ENCODE measurements at regions not wholly inside any gene's neighbourhood (a gene's known extent, or its start where the extent isn't known, plus 50 kb on each side); places are given as distances from the start of the nearest gene placed in this dataset.
"Not testable (repeated sequence)": the region's sequence is repeated elsewhere in the genome, so short reads cannot be mapped to it uniquely, and the experiment has no call there.

- no peak for DNase-seq (ENCODE audit: low spot score)
Observed at GRCh38 chr4:175033162-175033561, 115.0 kb downstream of the ADAM29 start.

DNA sequence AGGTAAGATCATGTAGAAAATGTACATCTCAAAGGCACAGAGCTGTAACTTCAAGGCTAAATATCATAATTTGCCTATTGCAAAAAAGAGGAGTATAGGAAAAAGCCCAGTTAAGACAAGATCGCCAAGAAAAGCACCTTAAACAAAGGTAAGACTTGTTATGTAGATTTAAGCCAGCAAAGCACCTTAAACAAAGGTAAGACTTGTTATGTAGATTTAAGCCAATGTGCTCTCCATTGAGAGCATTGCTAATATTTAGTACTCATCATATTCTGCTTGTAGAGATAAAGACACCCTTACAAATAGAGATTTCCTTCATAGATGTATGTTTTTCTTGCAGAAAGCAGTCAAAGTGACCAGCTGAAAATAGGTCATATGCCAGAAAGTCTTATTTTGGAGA is 115.8 kb downstream of the ADAM29 start:
- DNase-seq (ENCODE audit: low spot score): no peak

GRCh38 chr4:175034986-175035705 is 117.0 kb downstream of the ADAM29 start:
- no peak for DNase-seq (ENCODE audit: low spot score)

DNA sequence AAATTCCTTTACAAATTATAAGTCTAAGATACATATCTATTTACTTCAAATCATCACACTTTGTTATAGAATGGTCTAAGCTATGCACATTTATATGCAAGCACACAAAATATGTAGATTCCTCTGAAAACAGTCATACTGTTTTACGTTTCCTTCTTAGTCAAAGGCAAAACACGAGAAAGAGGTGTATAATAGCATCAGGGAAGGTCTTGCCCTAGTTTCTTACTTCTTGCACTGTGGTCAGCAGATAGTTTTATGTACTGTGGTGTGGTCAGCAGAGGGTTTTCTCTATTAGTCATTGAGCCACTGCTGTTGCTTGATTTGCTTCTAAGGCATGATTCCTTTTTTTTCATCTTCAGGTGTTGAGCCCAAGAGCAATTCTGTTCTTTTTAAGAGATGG is 117.7 kb downstream of the ADAM29 start:
- DNase-seq (ENCODE audit: low spot score): peak; percentile 2

DNA sequence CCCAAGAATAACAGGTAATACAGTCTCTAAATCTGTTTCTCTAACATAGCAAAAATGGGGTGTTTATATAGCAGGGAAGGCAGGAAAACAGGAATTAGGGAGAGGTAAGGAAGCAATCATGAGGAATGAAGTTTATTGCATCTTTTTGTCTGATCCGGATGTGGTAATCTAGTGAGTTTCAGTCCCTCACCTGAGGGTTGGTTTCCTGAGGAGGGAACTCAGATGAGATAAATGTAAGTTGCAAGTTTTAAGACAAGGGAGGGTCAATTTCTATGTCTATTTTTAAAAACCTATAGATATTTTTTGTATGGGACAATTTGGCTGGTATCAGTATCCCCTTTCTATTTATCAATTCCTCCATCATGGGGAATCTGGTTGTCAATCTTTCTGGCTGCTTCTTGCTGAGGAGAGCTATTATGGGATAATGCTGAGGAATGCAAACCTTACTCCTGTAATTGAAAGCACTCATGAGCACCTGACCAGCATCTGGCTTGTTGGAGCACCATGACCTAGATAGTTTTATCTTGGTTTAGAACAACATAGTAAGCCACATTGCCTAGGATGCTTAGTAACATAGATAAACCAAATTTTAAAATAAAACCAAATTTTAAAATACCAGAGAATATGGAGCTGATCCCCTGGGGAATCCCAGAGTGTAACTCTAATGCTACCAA is 130.1 kb downstream of the ADAM29 start:
- DNase-seq (ENCODE audit: low spot score): no peak

- DNase-seq (ENCODE audit: low spot score): no peak
Observed at GRCh38 chr4:175048906-175049305, 130.7 kb downstream of the ADAM29 start.

DNA sequence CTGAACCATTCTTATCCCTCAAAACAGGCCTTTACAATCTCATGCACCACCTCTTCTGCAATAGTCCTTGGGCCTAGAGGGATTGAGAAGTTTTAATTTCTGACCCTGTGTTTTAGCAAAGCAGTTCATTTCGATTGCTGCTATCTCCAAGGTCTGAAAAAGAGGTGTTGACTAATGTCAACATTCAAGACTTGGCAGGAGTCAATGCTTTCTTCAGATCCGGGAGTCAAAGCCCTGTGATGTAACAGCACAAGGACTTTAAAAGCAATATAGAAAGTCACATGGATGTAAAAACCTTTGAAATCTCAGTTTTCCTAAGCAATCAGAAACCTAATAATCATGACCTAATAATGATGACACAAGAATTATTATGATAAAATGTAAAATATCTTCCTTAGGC is 133.8 kb downstream of the ADAM29 start:
- no peak for DNase-seq (ENCODE audit: low spot score)

GRCh38 chr4:175054980-175055379 is 136.8 kb downstream of the ADAM29 start:
- DNase-seq (ENCODE audit: low spot score): no peak

DNA sequence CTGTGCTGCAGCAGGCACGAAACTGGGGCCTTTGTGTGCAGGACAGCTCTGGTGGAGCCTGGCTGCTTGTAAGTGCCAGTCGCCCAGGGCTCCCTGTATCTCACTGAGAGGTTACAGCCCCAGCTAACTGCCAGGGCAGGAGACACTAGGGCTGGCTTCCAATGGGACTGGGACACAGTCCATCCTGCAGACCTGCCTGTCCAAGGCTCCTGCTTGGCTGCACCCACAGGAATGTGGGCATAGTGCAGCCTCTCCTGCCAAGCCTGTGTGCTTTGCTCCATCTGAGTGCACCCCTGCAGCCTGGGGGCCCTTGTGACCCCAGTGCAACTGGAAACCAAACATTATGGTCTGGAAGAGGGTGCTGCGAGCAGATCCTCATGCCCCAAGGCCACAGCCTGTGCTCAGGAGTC is 144.0 kb downstream of the ADAM29 start:
- no peak for DNase-seq (ENCODE audit: low spot score)

DNA sequence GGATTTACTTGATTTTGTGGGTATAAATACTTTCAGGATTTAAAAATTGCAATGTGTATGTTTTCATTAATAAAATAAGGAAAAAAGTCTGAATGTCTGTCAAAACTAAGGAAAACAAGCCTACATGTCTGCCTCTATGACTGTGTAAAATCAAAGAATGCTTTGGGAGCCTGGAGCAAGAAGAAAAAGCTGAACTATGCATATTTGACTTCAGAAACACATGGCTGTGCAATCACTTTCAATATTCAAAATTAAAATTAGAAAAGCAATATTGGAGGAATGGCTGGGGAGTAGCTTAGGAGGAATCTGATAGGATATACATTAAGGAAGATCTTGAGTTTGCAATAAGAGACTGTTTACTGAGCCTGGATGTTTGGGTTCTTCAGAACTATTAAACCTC is 147.1 kb downstream of the ADAM29 start:
- DNase-seq (ENCODE audit: low spot score): no peak

DNA sequence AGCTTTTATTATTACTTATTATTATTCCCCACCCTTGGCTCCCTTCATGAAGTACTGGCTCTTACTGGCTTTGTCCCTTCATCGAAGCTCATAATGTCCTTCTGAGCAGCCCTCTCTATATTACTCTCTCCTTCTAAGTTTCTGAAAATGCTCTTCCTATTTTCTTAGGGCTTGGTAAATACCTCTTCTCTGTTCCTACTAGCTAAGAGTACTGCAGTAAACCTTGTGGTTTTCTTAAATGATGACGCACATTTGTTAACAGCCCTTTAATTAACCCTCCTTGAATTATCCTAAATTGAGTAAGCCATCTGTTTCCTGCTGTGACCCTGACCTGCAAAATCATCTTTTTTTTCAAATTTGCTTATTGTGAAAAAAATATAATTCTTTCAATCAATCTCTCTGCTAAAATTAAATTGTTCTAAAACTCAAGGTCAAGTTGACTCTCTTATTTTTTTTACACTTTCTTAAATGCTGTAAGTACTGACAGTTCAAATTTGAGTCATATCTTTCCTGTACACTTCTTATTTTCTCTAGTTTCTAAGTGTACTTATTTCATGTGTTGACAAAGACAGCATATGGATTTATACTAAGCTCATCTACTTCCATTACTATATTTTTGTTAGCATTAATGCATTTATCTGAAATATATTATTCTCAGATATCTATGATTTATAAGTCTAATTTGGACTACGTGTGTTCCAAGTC is 148.9 kb downstream of the ADAM29 start:
- DNase-seq (ENCODE audit: low spot score): no peak

- DNase-seq (ENCODE audit: low spot score): no peak
Observed at GRCh38 chr4:175068266-175068665, 150.1 kb downstream of the ADAM29 start.

- no peak for DNase-seq (ENCODE audit: low spot score)
Observed at GRCh38 chr4:175070444-175070843, 152.3 kb downstream of the ADAM29 start.

DNA sequence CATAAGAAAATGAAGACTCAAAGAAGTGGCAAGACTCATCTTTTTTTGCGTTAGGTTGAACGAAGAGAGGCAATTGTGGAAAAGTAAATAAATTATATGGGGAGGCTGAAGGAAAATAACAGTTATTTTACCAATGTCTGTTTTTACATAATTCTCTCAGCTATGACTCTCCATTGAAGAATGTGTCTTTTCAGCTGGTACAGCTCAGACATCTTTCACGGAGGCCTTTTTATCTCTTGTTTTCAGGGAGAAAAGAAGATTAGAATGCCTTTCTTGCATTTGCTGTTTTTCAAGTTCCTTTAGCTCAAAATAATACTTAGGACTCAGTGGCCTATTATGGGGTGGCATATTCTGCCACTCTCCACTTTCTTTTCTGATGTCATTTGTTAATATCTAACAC is 153.0 kb downstream of the ADAM29 start:
- DNase-seq (ENCODE audit: low spot score): no peak

DNA sequence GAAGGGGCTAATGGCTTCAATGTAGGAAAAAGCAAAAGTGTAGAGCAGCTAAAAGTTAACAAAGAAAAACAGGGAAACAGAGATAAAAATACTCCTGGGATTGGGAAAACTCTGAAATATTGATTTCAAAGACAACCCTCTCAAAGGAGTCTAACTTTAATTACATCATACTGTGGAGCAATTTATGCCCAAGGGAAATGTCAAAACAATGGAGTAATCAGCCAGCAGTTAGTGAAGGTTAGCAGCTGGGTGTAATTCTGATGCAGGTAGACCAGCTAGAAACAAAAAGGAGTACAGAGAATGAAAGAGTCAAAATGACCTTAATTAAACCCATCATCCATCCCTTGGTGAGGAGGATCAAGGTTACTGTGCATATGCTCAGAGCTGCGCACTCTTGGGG is 169.0 kb downstream of the ADAM29 start:
- DNase-seq (ENCODE audit: low spot score): no peak

- no peak for DNase-seq (ENCODE audit: low spot score)
Observed at GRCh38 chr4:175090116-175090515, 172.0 kb downstream of the ADAM29 start.

DNA sequence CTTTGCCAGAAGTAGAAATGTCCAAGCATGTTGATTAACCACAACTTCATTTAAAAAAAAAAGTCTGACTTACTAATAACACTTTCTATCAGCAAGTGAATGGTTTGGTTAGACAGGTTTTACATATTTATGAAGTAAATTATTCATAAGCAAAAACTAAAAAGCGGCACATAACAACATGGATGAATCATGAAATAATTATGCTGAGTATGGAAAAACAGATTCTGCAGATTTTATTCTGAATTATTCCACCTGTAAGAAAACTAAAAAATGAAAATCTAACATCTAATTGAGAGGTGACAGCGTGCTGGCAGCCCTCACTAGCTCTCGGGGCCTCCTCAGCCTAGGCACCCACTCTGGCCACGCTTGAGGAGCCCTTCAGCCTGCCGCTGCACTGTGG is 173.5 kb downstream of the ADAM29 start:
- no peak for DNase-seq (ENCODE audit: low spot score)

DNA sequence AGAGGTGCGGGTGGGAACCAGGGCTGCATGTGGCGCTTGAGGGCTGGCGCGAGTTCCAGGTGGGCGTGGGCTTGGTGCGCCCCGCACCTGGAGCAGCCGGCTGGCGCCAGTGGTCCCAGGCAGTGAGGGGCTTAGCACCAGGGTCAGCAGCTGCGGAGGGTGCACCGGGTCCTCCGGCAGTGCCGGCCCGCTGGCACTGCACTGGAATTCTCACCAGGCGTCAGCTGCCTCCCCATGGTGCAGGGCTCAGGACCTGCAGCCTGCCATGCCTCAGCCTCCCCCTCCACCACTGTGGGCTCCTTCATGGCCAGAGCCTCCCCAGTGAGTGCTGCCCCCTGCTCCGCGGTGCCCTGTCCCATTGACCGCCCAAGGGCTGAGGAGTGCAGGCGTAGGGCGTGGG is 174.0 kb downstream of the ADAM29 start:
- no peak for DNase-seq (ENCODE audit: low spot score)

DNA sequence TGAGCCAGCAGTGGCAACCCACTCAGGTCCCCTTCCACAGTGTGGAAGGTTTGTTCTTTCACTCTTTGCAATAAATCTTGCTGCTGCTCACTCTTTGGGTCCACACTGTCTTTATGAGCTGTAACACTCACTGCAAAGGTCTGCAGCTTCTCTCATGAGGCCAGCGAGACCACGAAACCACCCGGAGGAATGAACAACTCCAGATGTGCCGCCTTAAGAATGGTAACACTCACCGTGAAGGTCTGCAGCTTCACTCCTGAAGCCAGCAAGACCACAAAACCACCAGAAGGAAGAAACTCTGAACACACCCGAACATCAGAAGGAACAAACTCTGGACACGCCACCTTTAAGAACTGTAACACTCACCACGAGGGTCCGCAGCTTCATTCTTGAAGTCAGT is 174.9 kb downstream of the ADAM29 start:
- not testable (repeated sequence) for DNase-seq (ENCODE audit: low spot score)

DNA sequence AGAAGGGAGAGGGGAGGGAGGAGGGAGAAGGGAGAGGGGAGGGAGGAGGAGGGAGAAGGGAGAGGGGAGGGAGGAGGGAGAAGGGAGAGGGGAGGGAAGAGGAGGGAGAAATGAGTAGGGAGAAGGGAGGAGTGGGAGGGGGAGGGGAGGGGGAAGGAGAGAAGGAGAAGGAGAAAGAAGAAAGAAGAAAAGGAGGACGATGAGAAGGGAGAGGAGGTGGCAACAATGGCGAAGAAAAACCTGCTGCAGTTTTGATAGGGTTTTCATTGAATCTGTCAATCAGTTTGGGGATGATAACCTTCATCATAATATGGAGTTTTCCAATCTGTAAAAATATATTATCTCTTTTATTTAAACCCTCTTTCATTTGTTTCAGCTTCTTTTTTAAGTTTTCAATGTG is 185.2 kb downstream of the ADAM29 start:
- DNase-seq (ENCODE audit: low spot score): no peak

DNA sequence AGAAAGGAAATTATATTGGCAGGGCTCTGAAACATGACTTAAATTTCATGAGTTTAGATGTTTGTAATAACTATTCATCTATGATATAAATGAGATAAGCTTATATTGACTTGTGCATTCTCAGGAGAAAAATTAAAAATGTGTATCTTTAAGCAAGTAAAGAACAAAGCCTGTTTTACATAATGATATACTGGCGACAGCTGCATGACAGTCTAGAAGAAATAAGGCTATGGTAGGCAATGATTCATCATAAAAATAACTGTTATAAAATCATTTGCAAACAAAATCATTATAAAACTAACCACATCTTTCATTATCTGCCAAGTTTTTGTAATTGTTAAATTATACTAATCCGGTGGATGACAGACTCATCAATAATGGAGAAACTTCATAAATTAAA is 188.1 kb downstream of the ADAM29 start:
- no peak for DNase-seq (ENCODE audit: low spot score)

DNA sequence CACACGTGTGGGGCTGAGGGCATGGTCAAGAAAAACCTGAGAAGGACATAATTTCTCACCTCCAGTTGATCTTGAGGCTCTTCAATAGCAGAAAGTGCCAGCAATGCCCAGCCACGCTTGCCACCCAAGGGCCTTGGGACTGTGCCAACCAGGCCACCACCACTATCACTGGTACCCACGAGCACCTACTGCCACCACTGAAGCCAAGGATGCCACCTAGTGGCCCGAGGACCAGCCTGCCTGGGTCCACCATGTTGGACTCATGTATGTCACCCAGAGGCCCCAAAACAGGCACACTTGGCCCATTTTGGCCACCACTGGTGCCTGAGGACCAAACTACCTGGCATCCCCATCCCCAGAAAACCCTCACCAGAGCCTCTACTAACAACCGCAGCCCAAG is 191.8 kb downstream of the ADAM29 start:
- no peak for DNase-seq (ENCODE audit: low spot score)

- no peak for DNase-seq (ENCODE audit: low spot score)
Observed at GRCh38 chr4:175125410-175126068, 207.4 kb downstream of the ADAM29 start.

Data from AG08395 (cell line).